GM13977 (cell line): ENCODE measurements at regions not wholly inside any gene's neighbourhood (a gene's known extent, or its start where the extent isn't known, plus 50 kb on each side); places are given as distances from the start of the nearest gene placed in this dataset.
"Not testable (repeated sequence)": the region's sequence is repeated elsewhere in the genome, so short reads cannot be mapped to it uniquely, and the experiment has no call there.

Experiments used
- DNase-seq: peaks from one replicate; pipeline ENCODE4 v3.0.0; 2012; ENCODE audit warnings: low spot score
- in situ Hi-C: fragments of 300-500 bp; cut with MboI; formaldehyde crosslinking; loops from one replicate; pipeline ENCODE4 v1.12.0; 2022; ENCODE audit warnings: low sequenced_read_pairs, low pct_unique_long_range_greater_than_20kb, mixed read lengths, inconsistent platforms; ENCODE audit not compliant: unreplicated experiment
- TF ChIP-seq, protein P1 (sequence below): IDR thresholded peaks from 2 replicates; pipeline ENCODE4 v1.5.1; 2012; ENCODE audit warnings: mild to moderate bottlenecking, control low read depth; ENCODE audit not compliant: insufficient read depth; ENCODE audit errors: extremely low read depth, missing control alignments

DNA sequence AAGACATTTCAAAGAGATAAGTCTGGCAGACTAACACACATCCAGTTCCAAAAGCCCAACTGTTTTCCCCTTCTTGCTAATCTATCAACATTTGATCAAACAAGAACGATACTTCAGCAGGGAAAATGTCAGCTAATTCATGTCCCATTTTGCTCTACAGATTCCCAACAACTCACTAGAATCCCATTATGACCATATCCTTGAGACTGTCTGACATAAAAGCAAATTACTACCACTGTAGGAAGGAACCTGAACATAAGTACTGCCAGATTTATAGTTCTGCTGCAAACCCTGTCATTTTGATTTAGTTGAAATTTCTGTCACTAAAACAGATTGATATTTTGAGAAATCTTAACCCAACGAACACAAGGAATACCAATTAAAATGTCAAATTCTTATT is 193.0 kb upstream of the REG3G start:
- TF ChIP-seq, protein P1, sequence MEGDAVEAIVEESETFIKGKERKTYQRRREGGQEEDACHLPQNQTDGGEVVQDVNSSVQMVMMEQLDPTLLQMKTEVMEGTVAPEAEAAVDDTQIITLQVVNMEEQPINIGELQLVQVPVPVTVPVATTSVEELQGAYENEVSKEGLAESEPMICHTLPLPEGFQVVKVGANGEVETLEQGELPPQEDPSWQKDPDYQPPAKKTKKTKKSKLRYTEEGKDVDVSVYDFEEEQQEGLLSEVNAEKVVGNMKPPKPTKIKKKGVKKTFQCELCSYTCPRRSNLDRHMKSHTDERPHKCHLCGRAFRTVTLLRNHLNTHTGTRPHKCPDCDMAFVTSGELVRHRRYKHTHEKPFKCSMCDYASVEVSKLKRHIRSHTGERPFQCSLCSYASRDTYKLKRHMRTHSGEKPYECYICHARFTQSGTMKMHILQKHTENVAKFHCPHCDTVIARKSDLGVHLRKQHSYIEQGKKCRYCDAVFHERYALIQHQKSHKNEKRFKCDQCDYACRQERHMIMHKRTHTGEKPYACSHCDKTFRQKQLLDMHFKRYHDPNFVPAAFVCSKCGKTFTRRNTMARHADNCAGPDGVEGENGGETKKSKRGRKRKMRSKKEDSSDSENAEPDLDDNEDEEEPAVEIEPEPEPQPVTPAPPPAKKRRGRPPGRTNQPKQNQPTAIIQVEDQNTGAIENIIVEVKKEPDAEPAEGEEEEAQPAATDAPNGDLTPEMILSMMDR: no peak
- DNase-seq: no peak
- in situ Hi-C loops: no loop called here

DNA sequence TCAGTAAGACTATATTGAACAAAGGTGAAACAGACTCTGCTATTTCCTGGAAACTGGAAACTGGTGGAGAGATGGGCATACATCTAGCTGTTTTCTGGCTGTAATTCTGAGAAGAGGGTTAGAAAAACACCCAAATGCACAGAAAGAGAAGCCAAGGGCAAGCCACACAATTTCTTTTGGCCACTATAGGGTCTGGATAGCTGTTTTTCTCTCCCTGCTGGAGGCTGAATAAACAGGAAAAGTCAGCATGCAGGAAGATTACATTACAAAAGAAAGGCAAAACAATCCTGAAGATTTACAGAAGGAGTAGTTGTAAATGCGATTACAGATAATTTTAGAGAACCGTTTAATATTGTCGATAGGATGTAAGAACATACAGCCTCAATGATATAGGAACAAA is 186.2 kb upstream of the REG3G start:
- TF ChIP-seq, protein P1: no peak
- in situ Hi-C loops: no loop called here

DNA sequence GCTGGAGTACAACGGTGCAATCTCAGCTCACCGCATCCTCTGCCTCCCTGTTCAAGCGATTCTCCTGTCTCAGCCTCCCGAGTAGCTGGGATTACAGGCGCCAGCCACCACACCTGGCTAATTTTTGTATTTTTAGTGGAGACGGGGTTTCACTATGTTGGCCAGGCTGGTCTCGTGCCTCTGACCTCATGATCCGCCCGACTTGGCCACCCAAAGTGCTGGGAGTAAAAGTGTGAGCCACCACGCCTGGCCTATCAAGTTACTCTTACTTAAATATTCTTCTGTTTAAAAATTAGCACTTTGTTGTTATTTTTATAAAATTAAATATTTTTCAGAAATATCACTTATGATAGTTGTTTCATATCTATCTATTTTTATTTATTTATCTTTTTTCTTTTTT is 185.2 kb upstream of the REG3G start:
- in situ Hi-C loops, DNase-seq: not testable (repeated sequence)

More for the DNA sequence above, 186.2 kb upstream of the REG3G start:
- DNase-seq: no peak

DNA sequence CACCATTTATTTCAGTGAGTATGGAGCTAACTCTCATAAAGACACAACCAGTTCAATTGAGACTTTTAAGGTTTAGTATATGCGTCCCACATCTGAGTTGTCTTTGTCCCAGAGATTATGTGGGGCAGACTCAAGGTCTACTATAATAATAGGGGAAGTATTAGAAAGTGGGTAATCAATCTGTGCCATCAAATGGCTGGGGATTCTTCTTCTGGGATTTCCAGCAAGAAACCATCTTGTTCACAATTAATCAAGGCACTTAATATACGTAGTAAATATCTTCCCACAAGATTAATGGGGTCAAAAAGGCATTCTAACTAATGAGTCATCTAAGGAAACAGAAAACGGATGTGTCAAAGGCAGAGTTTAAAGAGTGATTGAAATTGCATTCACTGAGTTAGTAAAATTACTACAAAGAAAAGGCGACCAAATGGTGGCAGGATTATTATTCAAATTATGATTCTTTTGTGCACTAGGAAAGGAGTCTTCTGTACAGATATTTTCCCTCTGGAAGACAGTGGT is 179.8 kb upstream of the REG3G start:
- TF ChIP-seq, protein P1: no peak
- in situ Hi-C loops: no loop called here
- no peak for DNase-seq

DNA sequence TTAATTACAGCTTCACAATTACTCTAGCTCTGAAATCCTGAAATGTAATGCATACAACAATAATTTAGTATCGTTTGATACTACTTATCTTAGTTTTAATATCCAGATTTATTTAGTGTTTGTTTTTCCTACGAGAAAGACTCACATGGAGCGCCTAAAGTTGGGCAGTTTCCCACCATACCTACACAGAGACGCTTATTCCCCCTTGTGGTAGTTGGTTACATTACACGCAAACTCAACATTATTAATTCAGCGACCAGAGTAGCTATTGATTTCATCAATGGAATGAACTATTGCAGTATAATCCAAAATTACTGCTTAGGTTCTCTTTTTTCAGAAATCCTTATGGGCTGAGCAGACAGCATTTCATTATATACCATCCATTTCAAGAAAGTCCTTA is 164.0 kb upstream of the REG3G start:
- in situ Hi-C loops: no loop called here
- peak; percentile 37 for DNase-seq
- TF ChIP-seq, protein P1: peak; percentile 45

DNA sequence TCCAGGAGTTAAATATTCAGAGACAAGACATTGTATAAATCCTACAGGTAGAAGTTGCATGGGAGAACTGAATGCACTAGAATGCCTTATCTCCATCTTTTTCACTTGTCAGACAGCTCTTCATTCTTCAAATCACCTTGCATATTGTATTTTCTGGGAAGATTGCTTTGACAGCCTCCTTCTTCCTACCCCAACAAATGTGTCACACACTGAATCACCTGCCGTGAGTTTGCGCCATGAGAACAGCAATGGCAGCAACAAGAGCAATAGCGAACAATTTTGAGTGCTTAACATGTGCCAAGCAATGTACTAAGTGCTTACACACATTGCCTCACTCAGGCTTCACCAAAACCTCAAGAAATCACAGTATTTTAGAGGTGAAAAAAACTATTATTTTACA is 161.3 kb upstream of the REG3G start:
- DNase-seq: no peak
- TF ChIP-seq, protein P1: no peak
- in situ Hi-C loops: no loop called here

DNA sequence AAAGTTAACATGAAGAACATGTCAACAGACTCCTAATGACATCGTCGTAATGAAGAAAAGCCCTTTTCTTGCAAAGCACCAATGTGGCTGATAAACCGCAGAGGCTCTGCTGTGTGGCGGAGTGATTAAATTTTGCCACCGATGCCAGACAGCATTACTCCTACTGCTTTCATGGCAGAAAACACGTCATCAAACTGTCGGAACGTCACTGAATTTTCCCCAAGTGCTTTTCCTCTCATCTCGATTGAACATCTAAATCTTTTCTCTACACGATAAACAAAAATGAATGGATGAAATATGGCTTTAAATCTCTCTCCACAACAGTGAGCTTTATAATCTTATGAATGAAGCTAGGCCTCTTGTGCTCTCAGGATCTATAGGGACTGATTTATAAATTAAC is 159.8 kb upstream of the REG3G start:
- no peak for DNase-seq
- in situ Hi-C loops: no loop called here
- TF ChIP-seq, protein P1: no peak
